Hindlimb muscle (tissue), 1 donor: ENCODE measurements at regions not wholly inside any gene's neighbourhood (a gene's known extent, or its start where the extent isn't known, plus 50 kb on each side); places are given as distances from the start of the nearest gene placed in this dataset.
A peak's percentile ranks its signal among the peaks of the same experiment; 100 is the strongest.

ENCODE experiments used
- DNase-seq: peaks from one replicate; pipeline ENCODE4 v3.0.0-alpha.2; 2013

- no peak for DNase-seq
Observed at GRCh38 chr22:47690586-47690985, 928.1 kb downstream of the TBC1D22A start.

DNA sequence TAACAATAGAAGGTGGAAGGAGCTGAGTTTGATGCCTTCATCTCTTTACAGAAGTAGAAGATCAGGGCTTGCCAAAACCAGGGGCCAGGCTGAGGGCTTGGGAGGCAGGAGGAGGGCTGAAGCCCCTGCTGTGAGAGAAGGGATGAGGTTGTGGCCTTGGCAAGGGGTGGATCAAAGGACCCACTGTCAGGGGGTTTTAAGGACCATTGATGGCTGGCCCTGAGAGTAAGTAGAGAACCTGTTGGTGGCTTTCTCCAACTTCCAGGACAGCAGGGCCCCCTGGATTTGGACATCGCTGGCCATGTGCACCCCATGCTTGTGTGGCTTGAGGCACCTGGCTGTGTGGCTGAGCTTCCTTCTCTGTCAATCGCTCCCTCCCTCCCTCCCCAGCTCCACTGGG, 927.7 kb downstream of the TBC1D22A start:
- DNase-seq: no peak

- no peak for DNase-seq
Observed at GRCh38 chr22:47687776-47688175, 925.3 kb downstream of the TBC1D22A start.

DNA sequence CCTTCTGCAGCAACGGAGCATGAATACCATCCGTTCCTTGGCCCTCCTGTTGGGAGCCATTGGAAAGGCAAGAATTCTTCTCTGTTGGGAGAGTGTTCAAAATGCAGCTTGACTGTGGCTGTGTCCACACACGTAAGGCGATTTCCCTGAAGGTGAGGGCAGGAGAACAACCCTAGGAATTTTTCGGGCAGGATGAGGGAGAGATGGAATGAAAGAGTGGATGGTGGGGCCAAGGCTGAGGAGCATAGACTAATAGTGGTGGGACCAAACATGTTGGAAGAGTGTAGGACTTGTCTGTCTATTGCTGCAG, 924.9 kb downstream of the TBC1D22A start:
- DNase-seq: no peak

DNA sequence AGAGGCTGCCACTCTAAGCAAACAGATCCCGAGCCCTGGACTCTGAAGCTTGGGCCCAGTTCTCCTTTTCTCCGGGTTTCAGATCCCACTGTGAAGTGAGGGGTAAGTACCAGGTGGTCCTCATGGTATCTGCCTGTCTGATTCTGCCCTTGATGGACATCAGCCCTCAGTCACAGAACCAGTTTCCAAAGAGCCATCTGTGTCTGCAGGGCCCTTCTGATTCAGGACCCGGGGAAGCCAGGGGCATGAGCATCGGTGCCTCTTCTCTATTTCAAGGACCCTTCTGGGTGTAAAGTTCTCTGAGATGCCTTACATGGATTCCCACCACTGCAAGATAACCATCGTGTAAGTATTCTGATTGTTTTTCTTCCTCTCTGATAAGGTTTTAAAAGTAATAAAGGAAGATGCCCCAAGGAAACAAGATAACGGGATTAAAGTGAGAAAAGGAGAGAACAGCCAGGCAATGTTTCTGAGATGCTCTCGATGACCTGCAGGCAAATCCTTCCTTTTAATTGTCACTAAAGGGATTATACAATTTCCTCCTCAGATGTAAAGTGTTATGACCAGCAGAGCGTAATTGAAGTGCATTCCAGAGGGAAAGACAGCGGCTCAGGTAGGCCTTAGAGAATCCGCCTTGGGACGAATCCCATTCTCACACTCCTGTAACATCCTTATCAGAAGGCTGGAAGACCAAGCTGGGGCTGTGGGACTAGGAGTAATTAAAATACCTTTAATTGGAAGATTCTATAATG, 924.3 kb downstream of the TBC1D22A start:
- DNase-seq: no peak

DNA sequence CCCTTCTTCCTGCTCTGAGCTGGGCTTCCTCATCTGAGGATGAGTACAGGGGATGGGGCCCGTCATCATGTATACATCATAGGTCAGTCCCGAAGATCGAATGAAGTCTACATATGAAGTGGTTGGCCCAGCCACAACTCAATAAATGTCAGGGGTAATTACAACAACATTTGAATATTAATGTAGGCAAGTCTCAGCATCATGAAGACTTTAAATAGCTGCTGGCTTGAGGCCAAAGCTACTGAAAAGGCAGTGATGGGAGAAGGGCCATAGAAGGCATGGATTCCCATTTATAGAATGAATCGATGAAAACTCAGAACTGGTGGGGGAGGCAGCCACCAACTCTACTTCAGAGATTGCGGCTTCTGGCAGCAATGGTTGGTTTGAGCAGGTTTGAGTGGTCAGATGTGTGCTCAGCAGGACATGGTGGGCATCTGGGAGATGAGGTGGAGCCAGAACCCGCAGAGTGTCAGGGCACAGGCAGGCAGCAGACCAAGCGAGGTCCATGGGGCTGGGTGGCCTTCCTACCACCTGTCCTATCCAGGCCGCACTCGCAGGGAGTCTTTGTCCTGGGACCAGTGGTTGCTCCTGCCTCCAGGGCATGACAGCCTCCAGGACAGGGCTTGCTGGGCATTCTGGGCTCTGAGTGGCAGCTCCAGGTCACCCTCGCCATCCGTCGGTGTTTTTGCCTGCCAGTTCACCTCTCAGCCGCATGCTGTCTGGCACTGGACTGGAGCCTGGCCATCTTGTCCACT, 919.1 kb downstream of the TBC1D22A start:
- DNase-seq: no peak

- no peak for DNase-seq
Observed at GRCh38 chr22:47678636-47679287, 916.3 kb downstream of the TBC1D22A start.

GRCh38 chr22:47678048-47678447, 915.6 kb downstream of the TBC1D22A start:
- DNase-seq: no peak

- no peak for DNase-seq
Observed at GRCh38 chr22:47676685-47677084, 914.2 kb downstream of the TBC1D22A start.

DNA sequence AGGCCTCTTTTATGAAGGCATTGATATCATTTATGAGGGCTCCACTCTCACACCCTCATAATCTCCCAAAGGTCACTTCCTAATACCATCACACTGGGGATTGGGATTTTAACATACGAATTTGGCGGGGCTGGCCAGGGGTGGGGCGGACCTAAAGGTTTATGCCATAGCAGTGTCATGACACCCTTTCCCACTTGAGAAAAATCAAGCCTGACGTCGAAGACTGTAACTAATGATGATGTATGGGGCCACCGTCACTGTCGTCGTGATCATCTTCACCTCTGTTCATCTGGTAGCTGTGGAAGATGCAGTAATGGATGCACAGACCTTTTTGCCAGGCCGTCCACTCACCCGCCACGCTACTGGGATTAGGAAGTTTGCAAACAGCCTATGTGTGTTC, 912.1 kb downstream of the TBC1D22A start:
- DNase-seq: no peak

DNA sequence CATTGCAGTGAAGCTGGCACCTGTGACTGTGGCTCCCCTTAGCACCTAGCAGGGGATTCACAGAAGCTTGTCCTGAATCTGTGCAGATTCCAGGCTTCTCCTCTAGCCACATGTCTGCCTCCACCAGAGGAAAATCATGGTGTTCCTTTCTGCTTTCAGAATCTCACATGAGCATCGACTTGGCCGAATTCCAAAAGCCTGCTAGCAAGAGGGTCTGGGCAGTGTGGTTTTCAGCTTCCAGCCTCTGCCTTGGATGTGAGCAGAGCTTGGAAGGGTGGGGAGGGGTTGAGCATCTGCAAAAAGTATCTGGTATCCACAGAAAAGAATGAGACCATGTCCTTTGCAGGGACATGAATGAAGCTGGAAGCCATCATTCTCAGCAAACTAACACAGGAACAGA, 911.1 kb downstream of the TBC1D22A start:
- DNase-seq: no peak

- DNase-seq: no peak
Observed at GRCh38 chr22:47672526-47672925, 910.1 kb downstream of the TBC1D22A start.

DNA sequence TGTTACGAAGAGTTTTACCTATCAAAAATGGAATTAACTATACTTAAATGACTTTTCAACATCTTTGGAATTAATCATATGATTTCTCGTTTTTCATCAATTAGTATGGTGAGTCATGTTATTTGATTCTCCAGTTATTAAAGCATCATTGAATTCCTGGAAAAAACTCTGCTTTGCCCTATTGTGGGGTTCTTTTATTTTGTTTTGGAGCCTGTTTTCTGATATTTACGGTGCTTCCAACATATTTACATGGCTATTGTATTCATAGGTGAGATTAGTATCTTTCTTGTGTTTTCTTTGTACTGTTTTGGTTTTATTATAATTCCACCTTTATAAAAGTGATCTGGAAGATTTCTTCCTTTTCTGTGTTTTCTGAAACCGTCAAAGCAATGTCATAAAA, 902.7 kb downstream of the TBC1D22A start:
- DNase-seq: no peak

GRCh38 chr22:47663615-47664605, 901.5 kb downstream of the TBC1D22A start:
- no peak for DNase-seq

DNA sequence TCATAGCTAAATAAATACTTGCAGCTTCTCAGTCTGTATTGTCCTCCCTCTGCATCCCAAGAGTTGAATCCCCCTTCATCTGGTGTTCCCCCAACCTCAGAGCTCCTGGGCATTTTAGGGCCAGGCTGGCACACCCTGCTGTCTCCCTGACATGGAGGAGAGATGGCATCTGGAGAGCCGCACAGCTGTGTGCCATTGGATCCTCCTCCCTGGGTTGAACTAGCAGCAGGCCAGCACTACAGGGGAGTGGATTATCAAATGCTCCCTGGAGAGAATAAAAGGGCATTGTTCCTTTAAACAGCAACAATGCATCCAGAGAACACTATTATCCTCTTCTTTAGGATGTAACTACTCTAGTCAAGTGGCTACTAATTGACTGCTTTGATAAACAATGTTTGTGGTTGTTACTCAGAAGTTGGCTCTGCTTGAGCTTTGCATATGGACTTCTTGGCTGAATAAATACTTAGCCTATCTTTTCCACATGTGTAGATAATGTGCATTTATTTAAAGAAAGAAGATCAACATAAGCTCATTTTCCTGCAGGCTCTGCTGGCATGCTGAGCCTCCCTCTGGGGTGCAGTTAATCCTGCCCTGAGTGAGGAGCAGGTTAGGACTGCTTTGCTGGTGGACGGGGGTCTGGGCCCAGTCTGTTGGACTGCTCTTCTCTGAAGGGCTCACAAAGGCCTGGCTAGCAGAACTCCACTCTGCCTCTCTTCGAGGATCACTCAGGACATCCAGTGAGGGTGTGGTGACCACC, 897.2 kb downstream of the TBC1D22A start:
- DNase-seq: no peak

GRCh38 chr22:47658182-47658581, 895.7 kb downstream of the TBC1D22A start:
- no peak for DNase-seq

GRCh38 chr22:47657224-47657623, 894.8 kb downstream of the TBC1D22A start:
- DNase-seq: no peak

GRCh38 chr22:47656806-47657205, 894.4 kb downstream of the TBC1D22A start:
- no peak for DNase-seq

- no peak for DNase-seq
Observed at GRCh38 chr22:47655930-47656329, 893.5 kb downstream of the TBC1D22A start.

DNA sequence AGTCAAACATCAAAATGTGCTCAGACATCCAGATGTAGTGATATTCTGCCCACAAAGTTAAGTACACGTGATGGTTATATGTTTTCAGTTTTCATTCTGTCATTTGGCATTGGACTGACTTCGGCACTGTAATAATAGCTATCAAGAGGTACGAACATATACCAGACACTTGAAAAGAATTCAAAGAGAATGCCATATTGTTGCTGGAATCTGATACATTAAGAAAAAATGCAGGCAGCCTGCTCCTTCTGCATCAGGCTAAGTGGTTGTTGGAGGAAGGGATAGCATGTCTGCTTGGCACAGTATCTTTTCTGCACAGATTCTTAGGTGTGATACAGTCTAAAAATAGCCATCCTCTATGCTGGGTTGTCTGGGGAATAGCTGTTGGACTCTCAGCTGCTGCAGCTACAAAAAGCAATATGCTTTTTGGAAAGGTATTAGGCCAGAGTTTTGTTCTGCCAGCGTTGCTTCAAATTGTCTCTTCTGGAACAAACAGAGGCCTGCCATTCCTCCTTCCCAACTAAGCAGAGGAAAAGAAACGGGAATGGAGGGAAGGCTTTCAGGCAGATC, 892.6 kb downstream of the TBC1D22A start:
- DNase-seq: peak; percentile 37

GRCh38 chr22:47653921-47654320, 891.5 kb downstream of the TBC1D22A start:
- DNase-seq: no peak
